NCI-H526 (cell line): ENCODE measurements at regions not wholly inside any gene's neighbourhood (a gene's known extent, or its start where the extent isn't known, plus 50 kb on each side); places are given as distances from the start of the nearest gene placed in this dataset.

Source experiments
- DNase-seq, 2 experiments: peaks; one replicate each; lab custom pipeline; 2025; lab: John Stamatoyannopoulos, UW

DNA sequence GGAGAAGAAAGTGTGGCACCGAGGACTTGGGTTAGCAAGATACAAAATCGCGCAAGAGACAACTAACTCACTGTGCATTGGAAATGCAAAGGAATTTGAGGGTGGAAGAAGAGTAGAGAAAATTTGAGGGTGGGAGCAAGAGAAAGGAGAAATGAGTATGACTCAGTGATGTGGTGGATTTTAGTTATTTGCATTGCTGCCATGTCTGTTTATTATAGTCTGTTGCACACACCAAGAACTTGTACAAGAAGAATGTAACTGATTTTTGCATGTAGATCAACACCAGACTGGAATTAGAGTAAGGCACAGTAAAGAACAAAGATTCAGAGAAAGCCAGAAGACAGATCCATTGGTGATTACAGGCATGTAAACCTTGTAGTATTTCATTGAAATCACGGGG is 71.6 kb upstream of the SMIM36 start:
- no peak for DNase-seq

DNA sequence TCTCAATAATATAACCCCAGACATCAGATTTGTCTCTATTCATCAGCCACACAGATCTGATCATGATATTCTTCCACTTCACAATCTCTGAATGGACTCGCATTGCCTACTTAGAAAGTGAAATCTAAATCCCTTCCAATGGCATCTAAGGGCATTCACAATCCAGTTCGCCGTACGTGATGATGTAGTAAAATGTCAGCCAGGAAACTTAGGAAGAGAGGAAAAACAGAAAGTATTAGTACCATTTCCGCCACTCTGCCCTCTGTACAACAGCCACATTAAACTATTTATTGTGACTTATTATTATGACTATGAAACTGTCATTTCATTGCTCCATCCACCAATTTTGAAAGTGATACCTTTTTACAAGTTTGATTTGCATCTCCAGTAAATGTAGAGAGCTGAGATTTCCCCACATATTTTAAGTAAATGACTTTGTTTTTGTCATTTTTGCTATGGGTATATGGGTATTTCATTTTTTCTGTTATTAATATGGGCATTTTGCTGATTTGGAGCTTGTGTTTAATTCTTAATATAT is 69.4 kb upstream of the SMIM36 start:
- DNase-seq, result no peak

DNA sequence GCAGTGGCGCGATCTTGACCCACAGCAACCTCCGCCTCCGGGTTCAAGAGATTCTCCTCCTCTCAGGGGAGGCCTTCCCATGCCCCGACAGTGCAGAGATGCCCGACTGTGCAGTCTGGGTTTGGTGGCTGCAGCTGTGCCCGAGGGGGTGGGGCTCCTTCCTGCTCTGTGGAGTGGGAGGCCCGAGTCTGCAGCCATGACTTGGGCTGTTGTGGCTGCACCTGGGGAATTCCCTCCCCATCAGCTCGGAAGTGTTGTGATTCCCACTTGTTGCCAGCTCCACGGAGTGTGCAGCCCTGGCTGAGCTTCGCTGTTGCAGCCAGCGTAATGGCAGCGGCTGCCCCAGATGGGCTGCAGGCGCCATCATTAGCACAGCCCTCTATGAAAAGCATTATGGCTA is 66.4 kb upstream of the SMIM36 start:
- no peak for DNase-seq

DNA sequence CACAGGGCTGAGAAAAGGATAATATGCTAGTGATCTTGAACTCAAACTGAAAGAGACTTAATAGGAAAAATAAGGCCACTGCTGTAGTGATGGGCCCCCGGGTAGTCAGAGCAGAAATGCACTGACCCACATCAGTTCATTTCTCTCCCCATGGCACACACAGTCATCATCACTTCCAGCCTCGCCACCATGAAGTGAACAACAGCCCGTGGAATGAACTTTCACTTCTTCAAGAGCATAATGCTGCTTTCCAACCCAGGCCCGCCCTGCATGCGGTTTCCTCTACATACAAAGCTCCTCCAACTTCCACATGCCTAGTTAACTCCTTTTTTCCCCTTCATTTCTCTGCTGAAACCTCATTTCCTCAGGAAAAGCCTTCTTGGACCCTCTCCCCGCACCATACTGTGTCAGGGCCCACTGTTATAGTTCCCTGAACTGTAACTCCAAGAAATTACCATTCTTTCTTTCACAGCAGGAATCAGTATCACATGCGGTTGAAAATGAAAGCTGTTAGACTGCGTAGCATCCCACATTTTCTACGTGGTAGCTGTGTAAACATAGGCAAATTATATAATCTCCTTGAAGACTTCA is 65.8 kb upstream of the SMIM36 start:
- DNase-seq, result no peak

GRCh38 chr17:55576237-55576995 is 65.2 kb upstream of the SMIM36 start:
- no peak for DNase-seq

DNA sequence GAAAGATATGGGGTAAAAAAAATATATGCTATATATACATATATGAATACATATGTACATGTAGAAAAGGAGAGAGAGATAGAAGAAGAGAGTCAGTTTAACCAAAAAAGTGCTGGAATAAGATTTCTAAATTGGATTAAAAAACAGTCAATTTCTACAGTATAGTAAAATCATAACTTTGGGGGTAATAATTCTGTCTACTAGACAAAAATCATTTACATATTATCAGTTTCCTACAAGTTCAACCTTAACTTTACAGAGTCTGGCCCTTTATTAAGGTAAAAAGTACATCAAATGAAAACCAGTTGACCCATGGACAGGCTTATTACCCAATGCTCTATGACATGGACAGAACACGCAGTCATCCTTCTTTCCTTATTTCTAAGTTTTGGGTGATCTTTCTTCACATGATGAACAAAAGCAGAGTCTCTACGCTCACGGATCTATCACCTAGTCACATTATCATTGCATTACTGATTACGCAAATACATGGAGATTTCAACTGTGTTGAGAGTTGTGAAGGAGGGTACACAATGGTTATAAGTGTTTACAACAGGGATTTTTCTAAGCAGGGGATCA is 63.9 kb upstream of the SMIM36 start:
- DNase-seq, result no peak

- DNase-seq, result no peak
These were observed 61.3 kb upstream of the SMIM36 start for GRCh38 chr17:55572599-55572998.

GRCh38 chr17:55572139-55572538 is 60.9 kb upstream of the SMIM36 start:
- no peak for DNase-seq

DNA sequence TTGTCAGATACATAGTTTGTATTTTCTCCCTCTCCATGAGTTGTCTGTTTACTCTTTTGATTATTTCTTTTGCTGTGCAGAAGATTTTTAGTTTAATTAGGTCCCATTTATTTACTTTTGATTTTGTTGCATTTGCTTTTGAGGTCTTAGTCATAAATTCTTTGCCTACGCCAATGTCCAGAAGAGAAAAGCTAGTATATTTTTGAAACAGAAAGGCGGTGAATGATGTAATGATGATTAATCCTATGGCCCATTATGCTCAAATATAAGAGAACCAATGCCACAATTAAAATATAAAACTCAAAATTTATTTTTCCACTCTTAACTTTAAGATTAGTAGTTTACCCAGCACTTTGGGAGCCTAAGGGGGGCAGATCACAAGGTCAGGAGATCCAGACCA is 59.8 kb upstream of the SMIM36 start:
- DNase-seq, result no peak

DNA sequence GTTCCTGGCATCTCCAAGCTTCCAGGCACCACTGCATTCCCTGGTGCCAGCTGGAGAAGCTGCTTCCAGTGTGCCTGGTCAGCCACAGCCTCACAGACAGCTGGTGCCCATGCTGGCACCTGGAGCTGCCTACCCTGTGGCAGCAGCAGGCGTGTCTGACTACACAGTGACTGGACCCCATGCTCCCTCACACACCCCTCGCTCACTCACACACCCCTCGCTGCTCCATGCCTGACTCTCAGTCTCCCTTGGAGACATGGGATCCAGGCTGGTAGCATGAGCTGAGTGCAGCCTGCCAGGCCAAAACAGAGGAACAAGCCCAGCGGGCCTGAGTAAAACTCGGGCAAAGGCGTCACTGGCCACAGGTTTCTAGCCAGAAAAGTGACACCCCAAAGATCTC is 59.1 kb upstream of the SMIM36 start:
- DNase-seq, result no peak

GRCh38 chr17:55567240-55568214 is 56.3 kb upstream of the SMIM36 start:
- no peak for DNase-seq

DNA sequence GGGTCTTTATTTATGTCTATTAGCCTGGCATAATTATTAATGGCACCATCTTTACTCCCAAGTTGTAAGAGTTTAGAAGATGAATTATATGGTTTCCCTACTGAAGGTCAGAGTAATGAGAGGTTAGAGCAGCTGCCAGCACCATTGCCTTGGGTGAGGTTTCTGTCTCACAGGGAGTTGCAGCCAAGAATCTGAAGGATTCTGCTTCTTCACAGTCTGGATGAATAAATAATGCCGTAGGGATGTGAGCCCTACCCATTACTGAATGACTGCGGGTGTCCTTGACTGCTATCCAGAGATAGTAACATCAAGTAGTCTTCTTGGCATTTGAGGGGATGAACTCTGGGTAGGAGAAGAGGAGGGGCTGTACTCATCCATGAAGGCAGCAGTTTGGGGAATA is 52.8 kb upstream of the SMIM36 start:
- DNase-seq, result no peak

- no peak for DNase-seq
These were observed 52.1 kb upstream of the SMIM36 start for GRCh38 chr17:55563363-55563762.

- DNase-seq, result no peak
These were observed 50.8 kb upstream of the SMIM36 start for GRCh38 chr17:55561973-55562495.

- DNase-seq, result no peak
These were observed 50.2 kb upstream of the SMIM36 start for GRCh38 chr17:55561316-55561972.
